ENCODE measurements at regions not wholly inside any gene's neighbourhood (a gene's known extent, or its start where the extent isn't known, plus 50 kb on each side); places are given as distances from the start of the nearest gene placed in this dataset.

DNA sequence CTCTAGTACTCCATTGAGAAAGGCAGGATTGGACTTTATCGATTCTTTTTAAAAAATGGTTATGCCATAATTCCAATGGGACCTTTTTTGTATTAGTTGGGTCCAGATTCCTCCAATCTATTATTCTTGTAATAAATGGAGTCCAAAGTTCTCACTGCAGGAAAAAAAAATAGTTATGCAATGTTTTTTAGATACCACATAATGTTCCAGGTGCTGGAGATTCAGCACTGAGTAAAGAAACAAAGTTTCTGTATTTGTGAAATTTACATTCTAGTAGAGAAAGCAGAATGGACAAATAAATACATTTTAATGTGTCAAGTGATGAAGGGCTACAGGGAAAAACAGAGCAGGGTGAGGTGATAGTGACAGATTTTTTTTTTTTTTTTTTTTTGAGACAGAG is 78.5 kb upstream of the MYCN start:
- TF ChIP-seq CTCF (IDR thresholded peaks at IDR 0.05) (no peak), POLR2A (IDR thresholded peaks at IDR 0.05) (no peak)

All from body of pancreas (tissue), 4 donors.